AG10803 (cell line): ENCODE measurements at regions not wholly inside any gene's neighbourhood (a gene's known extent, or its start where the extent isn't known, plus 50 kb on each side); places are given as distances from the start of the nearest gene placed in this dataset.

ENCODE experiments used
- DNase-seq: peaks from one replicate; pipeline ENCODE4 v3.0.0; 2010; ENCODE audit warnings: low read depth
- H3K4me3 ChIP-seq: 2 replicates; pipeline ENCODE4 v1.5.1; 2011; ENCODE audit warnings: mild to moderate bottlenecking, low read length, control low read depth
- TF ChIP-seq, protein P1 (sequence below): conservative IDR thresholded peaks from 2 replicates; pipeline ENCODE4 v1.5.1; 2011; ENCODE audit warnings: mild to moderate bottlenecking, low read length, control low read depth, inconsistent platforms

DNA sequence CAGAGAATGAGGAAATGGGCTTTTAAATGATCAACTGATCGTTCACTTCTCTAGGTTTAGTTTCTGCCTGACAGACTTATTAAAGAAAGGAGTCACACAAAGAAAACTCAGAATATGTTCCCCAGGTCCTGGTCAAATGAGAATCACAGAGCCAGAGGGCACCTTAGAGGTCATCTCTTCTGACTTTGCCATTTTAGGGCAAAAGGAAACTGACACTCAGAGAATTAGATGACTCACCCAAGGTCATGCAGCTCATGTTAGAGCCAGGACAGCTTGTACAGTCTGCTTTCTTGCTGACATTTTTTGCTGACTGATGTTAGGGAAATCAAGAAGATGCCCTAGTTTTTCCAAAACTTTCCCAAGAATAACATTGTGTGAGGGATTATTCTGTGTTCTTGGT lies 312.7 kb upstream of the SP8 start:
- no peak for DNase-seq
- TF ChIP-seq, protein P1, sequence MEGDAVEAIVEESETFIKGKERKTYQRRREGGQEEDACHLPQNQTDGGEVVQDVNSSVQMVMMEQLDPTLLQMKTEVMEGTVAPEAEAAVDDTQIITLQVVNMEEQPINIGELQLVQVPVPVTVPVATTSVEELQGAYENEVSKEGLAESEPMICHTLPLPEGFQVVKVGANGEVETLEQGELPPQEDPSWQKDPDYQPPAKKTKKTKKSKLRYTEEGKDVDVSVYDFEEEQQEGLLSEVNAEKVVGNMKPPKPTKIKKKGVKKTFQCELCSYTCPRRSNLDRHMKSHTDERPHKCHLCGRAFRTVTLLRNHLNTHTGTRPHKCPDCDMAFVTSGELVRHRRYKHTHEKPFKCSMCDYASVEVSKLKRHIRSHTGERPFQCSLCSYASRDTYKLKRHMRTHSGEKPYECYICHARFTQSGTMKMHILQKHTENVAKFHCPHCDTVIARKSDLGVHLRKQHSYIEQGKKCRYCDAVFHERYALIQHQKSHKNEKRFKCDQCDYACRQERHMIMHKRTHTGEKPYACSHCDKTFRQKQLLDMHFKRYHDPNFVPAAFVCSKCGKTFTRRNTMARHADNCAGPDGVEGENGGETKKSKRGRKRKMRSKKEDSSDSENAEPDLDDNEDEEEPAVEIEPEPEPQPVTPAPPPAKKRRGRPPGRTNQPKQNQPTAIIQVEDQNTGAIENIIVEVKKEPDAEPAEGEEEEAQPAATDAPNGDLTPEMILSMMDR = no peak
- H3K4me3 ChIP-seq = no peak overlapping the region

DNA sequence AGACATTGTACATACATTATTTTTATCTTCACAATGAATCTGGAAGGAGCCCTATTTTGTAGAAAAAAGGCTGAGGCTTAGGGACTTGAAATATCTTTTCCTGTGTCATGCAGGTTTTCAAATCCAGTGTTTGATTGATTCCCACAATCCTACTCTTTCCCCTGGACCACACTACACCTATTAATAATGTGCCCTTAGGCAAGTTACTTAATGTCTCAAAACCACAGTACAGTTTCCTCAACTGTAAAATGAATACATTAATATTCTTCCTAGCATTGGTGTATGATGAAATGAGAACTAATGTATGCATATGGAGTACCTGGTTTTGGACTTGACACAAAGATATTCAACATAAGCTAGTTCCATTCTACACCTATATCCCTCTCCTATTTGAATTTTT lies 313.3 kb upstream of the SP8 start:
- H3K4me3 ChIP-seq = no peak overlapping the region
- TF ChIP-seq, protein P1 = no peak
- no peak for DNase-seq

DNA sequence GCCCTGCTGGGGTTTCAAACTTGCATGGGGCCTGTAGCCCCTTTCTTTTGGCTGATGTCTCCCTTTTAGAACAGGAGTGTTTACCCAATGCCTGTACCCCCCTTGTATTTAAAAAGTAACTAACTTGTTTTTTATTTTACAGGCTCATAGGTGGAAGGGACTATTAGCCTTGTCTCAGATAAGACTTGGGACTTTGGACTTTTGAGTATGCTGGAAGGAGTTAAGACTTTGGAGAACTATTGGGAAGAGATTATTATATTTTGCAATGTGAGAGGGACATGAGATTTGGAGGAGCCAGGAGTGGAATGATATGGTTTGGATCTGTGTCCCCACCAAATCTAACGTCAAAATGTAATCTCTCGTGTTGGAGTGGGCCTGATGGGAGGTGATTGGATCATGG lies 314.9 kb upstream of the SP8 start:
- TF ChIP-seq, protein P1 = no peak
- DNase-seq = no peak
- H3K4me3 ChIP-seq = no peak overlapping the region

DNA sequence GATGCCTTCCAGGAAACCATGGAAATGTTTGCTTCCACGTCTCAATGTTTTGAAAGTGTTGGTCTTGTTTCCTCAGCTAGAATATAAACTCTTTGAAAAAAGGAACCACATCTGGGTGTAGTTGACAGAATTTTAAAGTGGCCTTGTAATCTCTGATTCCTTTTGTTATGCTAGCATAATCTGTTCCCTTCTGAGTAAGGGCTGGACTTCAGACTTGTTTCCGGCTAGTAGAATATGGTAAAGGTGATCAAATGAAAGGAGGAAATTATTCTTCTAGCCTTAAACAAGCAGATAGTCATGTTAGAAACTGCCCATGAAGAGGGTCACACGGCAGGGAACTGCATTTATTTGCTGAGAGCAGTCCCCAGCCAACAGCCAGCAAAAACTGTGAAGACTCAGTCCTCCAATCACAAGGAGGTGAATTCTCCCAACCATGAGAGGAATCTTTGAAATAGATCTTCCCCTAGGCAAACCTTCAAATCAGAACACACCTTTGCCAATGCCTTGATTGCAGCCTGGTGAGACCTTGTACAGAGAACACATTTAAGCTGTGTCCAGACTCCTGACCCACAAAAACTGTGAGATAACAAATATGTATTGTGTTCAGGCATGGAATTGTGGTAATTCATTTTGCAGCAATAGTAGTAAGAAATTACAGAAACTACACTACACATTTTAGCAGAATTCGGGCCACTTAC lies 316.9 kb upstream of the SP8 start:
- H3K4me3 ChIP-seq = no peak overlapping the region
- TF ChIP-seq, protein P1 = no peak
- DNase-seq = no peak

DNA sequence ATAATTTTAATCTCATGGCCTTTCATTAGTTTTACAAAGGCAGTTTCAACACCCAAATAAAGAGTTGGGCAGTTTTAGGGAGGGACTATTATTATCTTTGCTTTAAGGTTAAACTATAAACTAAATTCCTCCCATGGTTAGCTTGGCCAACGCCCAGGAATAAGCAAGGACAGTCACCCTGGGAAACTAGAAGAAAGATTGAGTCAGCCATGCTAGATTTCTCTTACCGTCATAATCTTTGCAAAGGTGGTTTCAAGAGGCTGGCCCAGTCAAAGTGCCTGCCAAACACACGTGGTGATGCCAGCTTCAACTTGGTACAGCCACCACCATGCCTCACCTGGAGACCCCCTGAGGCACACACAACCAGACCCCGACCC lies 317.4 kb upstream of the SP8 start:
- TF ChIP-seq, protein P1 = no peak
- H3K4me3 ChIP-seq = no peak overlapping the region
- DNase-seq = no peak

DNA sequence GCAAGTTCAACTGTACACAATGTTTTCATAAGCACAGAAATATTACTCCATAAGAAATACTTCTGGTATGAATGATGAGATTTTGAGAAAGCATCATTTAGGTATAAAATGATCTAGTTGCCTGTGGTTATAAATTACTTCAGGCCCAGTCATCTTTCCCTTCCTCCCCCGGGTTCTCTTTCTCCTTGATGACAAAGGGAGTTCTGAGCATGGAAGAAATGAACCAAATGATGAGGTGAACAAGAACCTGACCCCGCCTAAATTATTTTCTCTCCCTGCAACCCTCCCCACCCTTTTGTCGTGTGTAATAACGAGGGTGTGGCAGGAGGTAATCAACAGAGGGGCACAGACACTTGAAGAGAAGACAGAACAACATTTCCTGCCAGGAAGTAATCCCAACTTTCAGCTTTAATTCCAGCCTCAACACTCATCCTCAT lies 319.6 kb upstream of the SP8 start:
- no peak for DNase-seq
- no peak overlapping the region for H3K4me3 ChIP-seq
- TF ChIP-seq, protein P1 = no peak

DNA sequence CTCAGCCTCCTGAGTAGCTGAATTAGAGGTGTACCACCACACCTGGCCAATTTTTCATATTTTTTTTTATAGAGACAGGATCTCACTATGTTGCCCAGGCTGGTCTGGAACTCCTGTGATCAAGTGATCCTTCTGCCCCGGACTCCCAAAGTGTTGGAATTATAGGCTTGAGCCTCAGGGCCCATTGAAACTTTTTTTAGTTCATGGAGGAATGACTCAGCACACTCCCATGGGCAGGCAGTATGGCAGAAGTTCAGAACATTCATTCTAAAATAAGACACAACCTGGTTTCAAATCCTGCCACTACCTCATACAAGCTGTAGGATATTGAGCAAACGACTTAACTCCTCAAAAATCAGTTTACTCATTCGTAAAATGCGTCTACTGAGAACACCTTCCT lies 320.4 kb upstream of the SP8 start:
- H3K4me3 ChIP-seq = no peak overlapping the region
- no peak for DNase-seq
- TF ChIP-seq, protein P1 = no peak
